LNCAP (cell line): ENCODE measurements at regions not wholly inside any gene's neighbourhood (a gene's known extent, or its start where the extent isn't known, plus 50 kb on each side); places are given as distances from the start of the nearest gene placed in this dataset.

ENCODE experiments used
- TF ChIP-seq, protein P1 (sequence below): fragments of 450-650 bp; IDR thresholded peaks from 2 replicates; pipeline ENCODE4 v1.5.1; 2017; ENCODE audit warnings: mild to moderate bottlenecking

- TF ChIP-seq, protein P1, sequence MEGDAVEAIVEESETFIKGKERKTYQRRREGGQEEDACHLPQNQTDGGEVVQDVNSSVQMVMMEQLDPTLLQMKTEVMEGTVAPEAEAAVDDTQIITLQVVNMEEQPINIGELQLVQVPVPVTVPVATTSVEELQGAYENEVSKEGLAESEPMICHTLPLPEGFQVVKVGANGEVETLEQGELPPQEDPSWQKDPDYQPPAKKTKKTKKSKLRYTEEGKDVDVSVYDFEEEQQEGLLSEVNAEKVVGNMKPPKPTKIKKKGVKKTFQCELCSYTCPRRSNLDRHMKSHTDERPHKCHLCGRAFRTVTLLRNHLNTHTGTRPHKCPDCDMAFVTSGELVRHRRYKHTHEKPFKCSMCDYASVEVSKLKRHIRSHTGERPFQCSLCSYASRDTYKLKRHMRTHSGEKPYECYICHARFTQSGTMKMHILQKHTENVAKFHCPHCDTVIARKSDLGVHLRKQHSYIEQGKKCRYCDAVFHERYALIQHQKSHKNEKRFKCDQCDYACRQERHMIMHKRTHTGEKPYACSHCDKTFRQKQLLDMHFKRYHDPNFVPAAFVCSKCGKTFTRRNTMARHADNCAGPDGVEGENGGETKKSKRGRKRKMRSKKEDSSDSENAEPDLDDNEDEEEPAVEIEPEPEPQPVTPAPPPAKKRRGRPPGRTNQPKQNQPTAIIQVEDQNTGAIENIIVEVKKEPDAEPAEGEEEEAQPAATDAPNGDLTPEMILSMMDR: no peak
These were observed 537.8 kb upstream of the SLC39A10 start for GRCh38 chr2:195119231-195119630.

DNA sequence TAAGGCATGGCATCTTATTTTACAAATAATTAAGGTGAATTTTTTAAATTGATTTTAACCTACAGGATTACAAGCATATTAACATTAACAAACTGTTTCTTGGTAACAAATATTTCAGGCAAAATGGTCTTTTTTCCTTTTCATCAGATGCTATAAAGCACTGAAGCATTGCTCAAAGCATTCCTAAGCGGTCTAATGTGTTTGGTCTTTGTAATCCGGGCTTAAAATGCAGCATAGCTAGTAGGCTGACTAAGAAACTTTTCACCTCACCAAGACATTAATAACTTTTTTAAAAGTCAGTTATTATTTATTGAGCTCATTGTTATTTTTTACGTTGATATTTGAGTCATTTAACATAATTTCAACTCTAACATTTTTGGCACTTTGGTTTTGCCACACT is 538.8 kb upstream of the SLC39A10 start:
- TF ChIP-seq, protein P1: no peak

GRCh38 chr2:195117011-195117410 is 540.0 kb upstream of the SLC39A10 start:
- TF ChIP-seq, protein P1: no peak

DNA sequence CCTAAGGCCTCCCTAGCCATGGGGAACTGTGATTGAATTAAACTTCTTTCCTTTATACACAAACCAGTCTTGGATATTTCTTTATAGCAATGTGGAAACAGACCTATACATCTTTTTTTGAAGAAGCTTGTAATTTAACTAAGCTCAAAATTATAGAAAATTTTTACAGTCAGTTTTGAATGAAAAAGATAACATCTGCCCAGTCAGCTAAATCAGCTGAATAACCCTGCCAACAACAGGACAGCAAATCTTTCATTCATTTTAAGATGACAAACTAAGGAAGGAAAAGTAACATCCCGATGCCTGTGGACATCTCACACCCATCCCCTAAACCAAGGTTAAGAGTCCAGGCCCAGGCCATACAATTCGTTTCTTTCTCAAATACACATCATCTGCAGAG is 541.3 kb upstream of the SLC39A10 start:
- TF ChIP-seq, protein P1: no peak

DNA sequence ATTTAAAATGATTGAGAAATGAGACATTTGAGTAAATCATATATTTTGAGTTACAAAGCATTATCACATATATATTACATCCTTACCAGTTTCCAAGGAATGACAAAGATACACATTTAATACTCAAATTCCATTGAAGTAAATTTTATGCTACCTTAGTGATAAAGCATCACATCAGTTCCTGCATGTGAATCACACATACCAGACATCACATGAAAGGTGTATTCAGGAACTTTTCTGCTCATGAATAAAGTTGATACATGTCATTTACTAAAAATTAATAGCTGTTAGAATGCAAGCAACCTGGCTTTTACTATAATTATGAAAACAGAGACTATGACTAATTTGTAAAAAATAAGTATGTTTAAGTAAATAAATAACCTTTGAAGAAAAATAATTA is 548.8 kb upstream of the SLC39A10 start:
- TF ChIP-seq, protein P1: no peak

DNA sequence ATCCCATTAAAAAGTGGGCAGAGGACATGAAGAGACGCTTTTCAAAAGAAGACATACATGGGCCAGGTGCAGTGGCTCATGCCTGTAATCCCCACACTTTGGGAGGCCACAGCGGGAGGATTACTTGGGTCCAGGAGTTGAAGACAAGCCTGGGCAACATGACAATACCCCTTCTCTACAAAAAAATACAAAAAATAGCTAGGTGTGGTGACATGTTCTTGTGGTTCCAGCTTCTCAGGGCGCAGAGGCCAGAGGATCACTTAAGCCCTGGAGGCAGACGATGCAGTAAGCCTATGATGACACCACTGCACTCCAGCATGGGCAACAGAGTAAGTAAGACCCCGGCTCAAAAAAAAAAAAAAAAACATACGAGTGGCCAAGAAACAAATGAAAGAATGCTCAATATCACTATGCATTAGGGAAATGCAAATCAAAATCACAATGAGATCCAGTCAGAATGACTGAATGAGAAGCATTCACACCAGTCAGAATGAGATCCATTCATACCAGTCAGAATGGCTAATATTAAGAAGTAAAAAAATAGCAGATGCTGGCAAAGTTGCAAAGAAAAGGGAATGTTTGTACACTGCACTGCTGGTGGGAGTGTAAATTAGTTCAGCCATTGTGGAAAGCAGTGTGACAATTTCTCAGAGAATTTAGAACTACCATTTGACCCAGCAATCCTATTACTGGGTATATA is 550.2 kb upstream of the SLC39A10 start:
- TF ChIP-seq, protein P1: no peak

GRCh38 chr2:195105581-195105980 is 551.4 kb upstream of the SLC39A10 start:
- TF ChIP-seq, protein P1: no peak

DNA sequence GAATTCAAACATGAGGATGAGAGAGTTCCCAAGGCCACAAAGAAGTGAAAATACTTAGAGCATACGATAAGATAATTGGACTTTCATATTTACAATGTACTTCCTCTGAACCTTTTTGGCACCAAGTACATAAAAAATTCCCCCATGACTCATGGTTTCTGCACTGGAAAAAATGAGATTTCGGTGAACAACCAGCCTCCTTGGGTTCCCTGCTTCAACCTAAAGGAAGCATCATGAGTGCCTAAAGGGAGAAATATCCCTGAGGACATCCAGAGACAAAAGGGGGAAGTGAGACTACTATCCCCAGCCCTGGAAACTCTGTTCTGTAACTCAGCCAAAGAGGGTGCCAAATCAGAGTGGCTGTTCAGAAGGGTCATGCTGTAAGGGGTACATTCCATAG is 562.7 kb upstream of the SLC39A10 start:
- TF ChIP-seq, protein P1: no peak
